ENCODE measurements at regions not wholly inside any gene's neighbourhood (a gene's known extent, or its start where the extent isn't known, plus 50 kb on each side); places are given as distances from the start of the nearest gene placed in this dataset.

GRCh38 chr10:84660450-84661159 lies 332.2 kb downstream of the CCSER2 start:
- DNase-seq (ENCODE audit: low spot score): no peak
- no peak for TF ChIP-seq CTCF (IDR thresholded peaks at IDR 0.05; ENCODE audit: extremely low read depth, missing control alignments)

- no peak for TF ChIP-seq CTCF (IDR thresholded peaks at IDR 0.05; ENCODE audit: extremely low read depth, missing control alignments)
- DNase-seq (ENCODE audit: low spot score): no peak
Measured at GRCh38 chr10:84665211-84665610, 336.8 kb downstream of the CCSER2 start.

- peak; percentile 83 for TF ChIP-seq CTCF (IDR thresholded peaks at IDR 0.05; ENCODE audit: extremely low read depth, missing control alignments)
- peak; percentile 36 for DNase-seq (ENCODE audit: low spot score)
Measured at GRCh38 chr10:84665883-84666463, 337.6 kb downstream of the CCSER2 start.

GRCh38 chr10:84668186-84668763 lies 339.9 kb downstream of the CCSER2 start:
- no peak for TF ChIP-seq CTCF (IDR thresholded peaks at IDR 0.05; ENCODE audit: extremely low read depth, missing control alignments)
- no peak for DNase-seq (ENCODE audit: low spot score)

GRCh38 chr10:84675060-84675459 lies 346.7 kb downstream of the CCSER2 start:
- no peak for TF ChIP-seq CTCF (IDR thresholded peaks at IDR 0.05; ENCODE audit: extremely low read depth, missing control alignments)
- no peak for DNase-seq (ENCODE audit: low spot score)

- DNase-seq (ENCODE audit: low spot score): no peak
- TF ChIP-seq CTCF (IDR thresholded peaks at IDR 0.05; ENCODE audit: extremely low read depth, missing control alignments): no peak
Measured at GRCh38 chr10:84676536-84676935, 348.1 kb downstream of the CCSER2 start.

- TF ChIP-seq CTCF (IDR thresholded peaks at IDR 0.05; ENCODE audit: extremely low read depth, missing control alignments): no peak
- DNase-seq (ENCODE audit: low spot score): no peak
Measured at GRCh38 chr10:84681781-84682180, 353.4 kb downstream of the CCSER2 start.

All from GM20000 (cell line).